ENCODE measurements at regions not wholly inside any gene's neighbourhood (a gene's known extent, or its start where the extent isn't known, plus 50 kb on each side); places are given as distances from the start of the nearest gene placed in this dataset.

DNA sequence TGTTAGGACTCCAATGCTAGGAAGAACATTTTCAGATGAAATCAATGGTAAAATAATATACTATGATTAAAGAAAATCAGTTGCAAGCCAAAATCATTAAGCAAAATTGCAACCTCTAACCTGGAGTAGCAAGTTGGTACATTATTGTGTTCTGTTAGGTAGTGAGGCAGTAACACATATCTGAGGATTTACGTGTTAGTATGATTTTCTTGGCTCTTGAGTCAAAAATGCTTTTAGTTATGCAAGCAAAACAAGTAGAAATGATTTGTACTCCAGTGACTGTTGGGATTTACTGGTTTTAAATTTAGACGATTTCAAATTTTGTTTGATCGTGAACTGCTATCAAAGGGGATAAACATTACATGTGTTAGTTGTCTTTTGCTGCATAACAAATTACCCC is 293.0 kb upstream of the BTBD3 start:
- TF ChIP-seq SMC3 (IDR thresholded peaks at IDR 0.05; ENCODE audit: low read length) (no peak), TBL1XR1 (IDR thresholded peaks at IDR 0.05; ENCODE audit: borderline replicate concordance, low read length, partially characterized antibody) (no peak)
- TF ChIP-seq, protein P1, sequence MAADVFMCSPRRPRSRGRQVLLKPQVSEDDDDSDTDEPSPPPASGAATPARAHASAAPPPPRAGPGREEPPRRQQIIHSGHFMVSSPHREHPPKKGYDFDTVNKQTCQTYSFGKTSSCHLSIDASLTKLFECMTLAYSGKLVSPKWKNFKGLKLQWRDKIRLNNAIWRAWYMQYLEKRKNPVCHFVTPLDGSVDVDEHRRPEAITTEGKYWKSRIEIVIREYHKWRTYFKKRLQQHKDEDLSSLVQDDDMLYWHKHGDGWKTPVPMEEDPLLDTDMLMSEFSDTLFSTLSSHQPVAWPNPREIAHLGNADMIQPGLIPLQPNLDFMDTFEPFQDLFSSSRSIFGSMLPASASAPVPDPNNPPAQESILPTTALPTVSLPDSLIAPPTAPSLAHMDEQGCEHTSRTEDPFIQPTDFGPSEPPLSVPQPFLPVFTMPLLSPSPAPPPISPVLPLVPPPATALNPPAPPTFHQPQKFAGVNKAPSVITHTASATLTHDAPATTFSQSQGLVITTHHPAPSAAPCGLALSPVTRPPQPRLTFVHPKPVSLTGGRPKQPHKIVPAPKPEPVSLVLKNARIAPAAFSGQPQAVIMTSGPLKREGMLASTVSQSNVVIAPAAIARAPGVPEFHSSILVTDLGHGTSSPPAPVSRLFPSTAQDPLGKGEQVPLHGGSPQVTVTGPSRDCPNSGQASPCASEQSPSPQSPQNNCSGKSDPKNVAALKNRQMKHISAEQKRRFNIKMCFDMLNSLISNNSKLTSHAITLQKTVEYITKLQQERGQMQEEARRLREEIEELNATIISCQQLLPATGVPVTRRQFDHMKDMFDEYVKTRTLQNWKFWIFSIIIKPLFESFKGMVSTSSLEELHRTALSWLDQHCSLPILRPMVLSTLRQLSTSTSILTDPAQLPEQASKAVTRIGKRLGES (CRISPR knock-in tag; IDR thresholded peaks at IDR 0.05; ENCODE audit: borderline replicate concordance) = no peak
